OCI-LY7 (cell line): ENCODE measurements at regions not wholly inside any gene's neighbourhood (a gene's known extent, or its start where the extent isn't known, plus 50 kb on each side); places are given as distances from the start of the nearest gene placed in this dataset.

ENCODE experiments used
- BruUV-seq: library from RNA; stranded (reverse); fragments of 400-500 nt; replicated peaks from 2 replicates; lab custom pipeline; 2021; lab: Mats Ljungman, UMichigan
- CTCF ChIA-PET: fragments of 300-600 bp; sonication (Branson Sonifier 250); formaldehyde crosslinking; loops from one replicate; lab custom pipeline; 2022; ENCODE audit warnings: antibody characterized with exemption; ENCODE audit not compliant: unreplicated experiment; lab: Charles Lee
- POLR2A ChIA-PET: fragments of 300-600 bp; sonication (Branson Sonifier 250); formaldehyde crosslinking; loops from one replicate; lab custom pipeline; 2022; ENCODE audit warnings: antibody characterized with exemption; lab: Charles Lee
- DNase-seq: peaks from one replicate; pipeline ENCODE4 v3.0.0-alpha.2; 2015; ENCODE audit warnings: low spot score
- H2AFZ ChIP-seq: fragments of 200-600 bp; sonication (generic), shearing (Covaris generic); 2 replicates; pipeline ENCODE4 v1.6.1; 2014; ENCODE audit warnings: mild to moderate bottlenecking, antibody characterized with exemption, low read length, moderate library complexity
- H3K27ac ChIP-seq: fragments of 200-600 bp; sonication (generic); 2 replicates; pipeline ENCODE4 v1.5.1; 2014; ENCODE audit warnings: mixed run types, low read depth, mild to moderate bottlenecking, moderate library complexity, low read length, inconsistent platforms; ENCODE audit not compliant: poor library complexity, severe bottlenecking
- H3K36me3 ChIP-seq: fragments of 200-600 bp; sonication (generic); 2 replicates; pipeline ENCODE4 v1.6.1; 2014; ENCODE audit warnings: mild to moderate bottlenecking, antibody characterized with exemption, low read length, moderate library complexity, mixed read lengths; ENCODE audit not compliant: insufficient read depth
- H3K4me1 ChIP-seq: fragments of 200-600 bp; sonication (generic); 2 replicates; pipeline ENCODE4 v1.5.1; 2014; ENCODE audit warnings: mild to moderate bottlenecking, low read length; ENCODE audit not compliant: insufficient read depth, poor library complexity, severe bottlenecking
- H3K4me2 ChIP-seq: fragments of 200-600 bp; sonication (generic); 2 replicates; pipeline ENCODE4 v1.6.1; 2014; ENCODE audit warnings: mild to moderate bottlenecking, low read length
- H3K4me3 ChIP-seq: fragments of 200-600 bp; sonication (generic); 2 replicates; pipeline ENCODE4 v1.5.1; 2014; ENCODE audit warnings: mild to moderate bottlenecking, low read depth, low read length; ENCODE audit not compliant: poor library complexity, severe bottlenecking
- H3K79me2 ChIP-seq: fragments of 200-600 bp; sonication (generic); 2 replicates; pipeline ENCODE4 v1.6.1; 2016; ENCODE audit warnings: low read depth, mild to moderate bottlenecking, low read length, moderate library complexity, mixed read lengths; ENCODE audit not compliant: insufficient read depth
- H3K9me2 ChIP-seq: fragments of 200-600 bp; sonication (generic); 2 replicates; pipeline ENCODE4 v1.6.1; 2016; ENCODE audit warnings: mild to moderate bottlenecking, low read length, mixed read lengths; ENCODE audit not compliant: insufficient read depth
- H3K9me3 ChIP-seq: fragments of 200-600 bp; sonication (generic); 2 replicates; pipeline ENCODE4 v1.6.1; 2014; ENCODE audit warnings: mild to moderate bottlenecking, mixed run types, low read length, mixed read lengths
- H4K20me1 ChIP-seq: fragments of 200-600 bp; sonication (generic); 2 replicates; pipeline ENCODE4 v1.6.1; 2014; ENCODE audit warnings: mild to moderate bottlenecking, antibody characterized with exemption, low read length, moderate library complexity, mixed read lengths; ENCODE audit not compliant: insufficient read depth
- CTCF ChIP-seq: fragments of 200-600 bp; sonication (generic); conservative IDR thresholded peaks from 2 replicates; pipeline ENCODE4 v1.5.1; 2014; ENCODE audit warnings: mild to moderate bottlenecking, antibody characterized with exemption, low read length, moderate library complexity, mixed read lengths
- EZH2phosphoT487 ChIP-seq: fragments of 200-600 bp; sonication (generic); IDR thresholded peaks from 2 replicates; pipeline ENCODE4 v1.6.1; 2018; ENCODE audit warnings: low read depth, borderline replicate concordance, mild to moderate bottlenecking, mixed run types, antibody characterized with exemption, low read length, moderate library complexity, mixed read lengths
- intact Hi-C: fragments of 100-400 bp; cut with micrococcal nuclease; formaldehyde crosslinking; loops from one replicate; pipeline ENCODE4 v1.10.0; 2022; ENCODE audit not compliant: unreplicated experiment

GRCh38 chr18:68406761-68407160, 308.1 kb downstream of the TMX3 start:
- ChIA-PET POLR2A (no interaction called here), CTCF (no interaction called here)
- Histone ChIP-seq H4K20me1 (no peaks in the 10 kb centered on the region), H3K4me3 (no peak overlapping the region), H3K27ac (no peak overlapping the region), H3K4me1 (no peaks in the 10 kb centered on the region), H3K79me2 (no peaks in the 10 kb centered on the region), H3K4me2 (no peak overlapping the region), H2AFZ (no peak overlapping the region), H3K36me3 (no peaks in the 10 kb centered on the region), H3K9me3 (no peaks in the 10 kb centered on the region), H3K9me2 (no peaks in the 10 kb centered on the region)
- DNase-seq: no peak
- intact Hi-C loops: no loop called here
- no TSS peak for BruUV-seq
- no peak for TF ChIP-seq EZH2phosphoT487
- TF ChIP-seq CTCF: no peak

GRCh38 chr18:68402784-68403183, 312.1 kb downstream of the TMX3 start:
- DNase-seq: no peak
- no peaks in the 10 kb centered on the region for H4K20me1 ChIP-seq
- no peaks in the 10 kb centered on the region for H3K9me2 ChIP-seq
- ChIA-PET POLR2A (no interaction called here), CTCF (no interaction called here)
- no peaks in the 10 kb centered on the region for H3K79me2 ChIP-seq
- H2AFZ ChIP-seq: no peak overlapping the region
- H3K4me3 ChIP-seq: no peak overlapping the region
- intact Hi-C loops: no loop called here
- H3K36me3 ChIP-seq: no peaks in the 10 kb centered on the region
- H3K27ac ChIP-seq: no peak overlapping the region
- no TSS peak for BruUV-seq
- H3K9me3 ChIP-seq: no peaks in the 10 kb centered on the region
- H3K4me2 ChIP-seq: no peak overlapping the region
- TF ChIP-seq CTCF: no peak
- no peak for TF ChIP-seq EZH2phosphoT487
- no peaks in the 10 kb centered on the region for H3K4me1 ChIP-seq

GRCh38 chr18:68400889-68401288, 314.0 kb downstream of the TMX3 start:
- TF ChIP-seq EZH2phosphoT487 (no peak), CTCF (no peak)
- no peak for DNase-seq
- BruUV-seq: no TSS peak
- ChIA-PET CTCF (no interaction called here), POLR2A (no interaction called here)
- H3K9me3 ChIP-seq: no peaks in the 10 kb centered on the region
- H3K36me3 ChIP-seq: no peaks in the 10 kb centered on the region
- no peak overlapping the region for H2AFZ ChIP-seq
- H3K4me1 ChIP-seq: no peaks in the 10 kb centered on the region
- no peaks in the 10 kb centered on the region for H3K79me2 ChIP-seq
- H4K20me1 ChIP-seq: no peaks in the 10 kb centered on the region
- H3K4me2 ChIP-seq: no peak overlapping the region
- no peak overlapping the region for H3K27ac ChIP-seq
- H3K9me2 ChIP-seq: no peaks in the 10 kb centered on the region
- intact Hi-C loops: no loop called here
- no peak overlapping the region for H3K4me3 ChIP-seq
